Mesothelial cell of epicardium (in vitro differentiated cells): ENCODE measurements at regions not wholly inside any gene's neighbourhood (a gene's known extent, or its start where the extent isn't known, plus 50 kb on each side); places are given as distances from the start of the nearest gene placed in this dataset.
A peak's percentile ranks its signal among the peaks of the same experiment; 100 is the strongest.

Experiments used
- DNase-seq, 2 experiments: peaks; one replicate each; pipeline ENCODE4 v3.0.0; 2021; ENCODE audit warnings: low spot score in 2 of 2; ENCODE audit not compliant: unreplicated experiment in 2 of 2
- H3K27ac Mint-ChIP-seq: 2 replicates; pipeline ENCODE4 v1.8.0; 2021; ENCODE audit warnings: mixed read lengths
- H3K27me3 Mint-ChIP-seq: 2 replicates; pipeline ENCODE4 v1.8.0; 2021; ENCODE audit warnings: low read depth, mixed read lengths
- H3K36me3 Mint-ChIP-seq: 2 replicates; pipeline ENCODE4 v1.8.0; 2021; ENCODE audit warnings: mixed read lengths
- H3K4me1 Mint-ChIP-seq: 2 replicates; pipeline ENCODE4 v1.8.0; 2021; ENCODE audit warnings: mixed read lengths
- H3K4me3 Mint-ChIP-seq: 2 replicates; pipeline ENCODE4 v1.8.0; 2021; ENCODE audit warnings: mild to moderate bottlenecking, moderate library complexity, mixed read lengths
- H3K9me3 Mint-ChIP-seq: 2 replicates; pipeline ENCODE4 v1.8.0; 2021; ENCODE audit warnings: mixed read lengths
- CTCF ChIP-seq: fragments of 200-600 bp; sonication (generic); IDR thresholded peaks from one replicate; pipeline ENCODE4 v1.5.0; 2021; ENCODE audit warnings: antibody characterized with exemption; ENCODE audit not compliant: unreplicated experiment

- Mint-ChIP-seq H3K36me3 (no peaks in the 10 kb centered on the region), H3K9me3 (no peaks in the 10 kb centered on the region), H3K4me1 (peaks cover 5% of the 10 kb centered on the region), H3K4me3 (no peak overlapping the region), H3K27me3 (peaks cover 43% of the 10 kb centered on the region), H3K27ac (no peak overlapping the region)
- no peak for TF ChIP-seq CTCF
- no peak for DNase-seq
Measured at GRCh38 chr3:43159131-43159875, 53.4 kb upstream of the POMGNT2 start.

- no peaks in the 10 kb centered on the region for H3K9me3 Mint-ChIP-seq
- no peak overlapping the region for H3K27ac Mint-ChIP-seq
- H3K4me1 Mint-ChIP-seq, result peaks cover 26% of the 10 kb centered on the region
- H3K4me3 Mint-ChIP-seq, result no peak overlapping the region
- H3K36me3 Mint-ChIP-seq, result no peaks in the 10 kb centered on the region
- no peak for DNase-seq
- no peak for TF ChIP-seq CTCF
- peaks cover 43% of the 10 kb centered on the region for H3K27me3 Mint-ChIP-seq
Measured at GRCh38 chr3:43156812-43157455, 51.1 kb upstream of the POMGNT2 start.

- Mint-ChIP-seq H3K4me3 (no peak overlapping the region), H3K27ac (no peak overlapping the region), H3K27me3 (peaks cover 49% of the 10 kb centered on the region), H3K36me3 (no peaks in the 10 kb centered on the region), H3K4me1 (peaks cover 27% of the 10 kb centered on the region), H3K9me3 (no peaks in the 10 kb centered on the region)
- DNase-seq, result peak in 1 of 2 experiments; percentile 60
- TF ChIP-seq CTCF, result no peak
Measured at GRCh38 chr3:43155464-43156121, 49.7 kb upstream of the POMGNT2 start.
